Left lung (tissue), 4 donors: ENCODE measurements at regions not wholly inside any gene's neighbourhood (a gene's known extent, or its start where the extent isn't known, plus 50 kb on each side); places are given as distances from the start of the nearest gene placed in this dataset.

Experiments used
- ATAC-seq: fragments of 200-7000 bp; cut with Tn5 transposase; one replicate; pipeline ENCODE4 v1.9.1; 2020; ENCODE audit warnings: moderate library complexity
- DNase-seq, 4 donors: peaks; one replicate each; pipeline ENCODE4 v3.0.0-alpha.2; 2013 to 2020
- H3K27ac ChIP-seq, 2 donors: fragments of 200-600 bp; sonication (generic) in 1 of 2; one replicate each; pipeline versions ENCODE4 v1.5.0 to v1.8.0; 2020 to 2021
- H3K27me3 ChIP-seq, 2 donors: fragments of 200-600 bp; sonication (generic) in 1 of 2; one replicate each; pipeline versions ENCODE4 v1.5.0 to v1.8.0; 2020 to 2021
- H3K36me3 ChIP-seq, 2 donors: fragments of 200-600 bp; sonication (generic) in 1 of 2; one replicate each; pipeline versions ENCODE4 v1.5.0 to v1.8.0; 2020 to 2021
- H3K4me1 ChIP-seq, 2 donors: fragments of 200-600 bp; one replicate each; pipeline ENCODE4 v1.8.0; 2021
- H3K4me3 ChIP-seq, 2 donors: fragments of 200-600 bp; sonication (generic) in 1 of 2; one replicate each; pipeline versions ENCODE4 v1.5.0 to v1.8.0; 2020 to 2021; ENCODE audit warnings: mild to moderate bottlenecking in 1 of 2
- H3K9me3 ChIP-seq, 2 donors: fragments of 200-600 bp; sonication (generic) in 1 of 2; one replicate each; pipeline versions ENCODE4 v1.5.0 to v1.8.0; 2020 to 2021
- CTCF ChIP-seq, 2 donors: fragments of 200-600 bp; sonication (generic) in 1 of 2; IDR thresholded peaks; one replicate each; pipeline versions ENCODE4 v1.5.0 to v1.8.0; 2021; ENCODE audit warnings: antibody characterized with exemption in 2 of 2
- intact Hi-C, 2 donors: fragments of 100-400 bp; cut with DNase I; formaldehyde crosslinking; loops; one replicate each; pipeline versions ENCODE4 v1.11.2 to v1.14.2; 2022
- donor health status: DM: no; HTN: yes; CAD: no.
- donor health status: DM: no; HTN: no; CAD: no.

- intact Hi-C loops, result no loop called here
- H3K4me1 ChIP-seq, result no peaks in the 10 kb centered on the region
- no peak overlapping the region for H3K4me3 ChIP-seq
- H3K27me3 ChIP-seq, result no peaks in the 10 kb centered on the region
- TF ChIP-seq CTCF (IDR thresholded peaks at IDR 0.05), result no peak
- no peaks in the 10 kb centered on the region for H3K9me3 ChIP-seq
- no peaks in the 10 kb centered on the region for H3K36me3 ChIP-seq
- H3K27ac ChIP-seq, result no peak overlapping the region
- ATAC-seq (no peak), DNase-seq (no peak)
Measured at GRCh38 chr4:14318671-14319070, 683.6 kb upstream of the CPEB2 start.

- Histone ChIP-seq H3K9me3 (peaks cover 0 to 9% of the 10 kb centered on the region in 2 donors), H3K27me3 (no peaks in the 10 kb centered on the region), H3K27ac (no peak overlapping the region), H3K4me1 (no peaks in the 10 kb centered on the region), H3K36me3 (no peaks in the 10 kb centered on the region), H3K4me3 (no peak overlapping the region)
- TF ChIP-seq CTCF (IDR thresholded peaks at IDR 0.05), result no peak
- intact Hi-C loops, result no loop called here
- ATAC-seq (no peak), DNase-seq (no peak)
Measured at GRCh38 chr4:14321723-14322122, 680.6 kb upstream of the CPEB2 start.

GRCh38 chr4:14323191-14323590 lies 679.1 kb upstream of the CPEB2 start:
- Histone ChIP-seq H3K4me1 (no peaks in the 10 kb centered on the region), H3K4me3 (no peak overlapping the region), H3K27ac (no peak overlapping the region), H3K9me3 (peaks cover 0 to 9% of the 10 kb centered on the region in 2 donors), H3K27me3 (no peaks in the 10 kb centered on the region), H3K36me3 (no peaks in the 10 kb centered on the region)
- intact Hi-C loops, result no loop called here
- no peak for DNase-seq
- no peak for ATAC-seq
- no peak for TF ChIP-seq CTCF (IDR thresholded peaks at IDR 0.05)

- DNase-seq (no peak), ATAC-seq (no peak)
- H3K4me1 ChIP-seq, result no peaks in the 10 kb centered on the region
- intact Hi-C loops, result no loop called here
- peaks cover 0 to 9% of the 10 kb centered on the region in 2 donors for H3K9me3 ChIP-seq
- no peaks in the 10 kb centered on the region for H3K36me3 ChIP-seq
- no peak overlapping the region for H3K4me3 ChIP-seq
- H3K27ac ChIP-seq, result no peak overlapping the region
- no peak for TF ChIP-seq CTCF (IDR thresholded peaks at IDR 0.05)
- H3K27me3 ChIP-seq, result no peaks in the 10 kb centered on the region
Measured at GRCh38 chr4:14329228-14329627, 673.1 kb upstream of the CPEB2 start.

GRCh38 chr4:14333616-14334015 lies 668.7 kb upstream of the CPEB2 start:
- H3K27ac ChIP-seq, result no peak overlapping the region
- H3K4me1 ChIP-seq, result no peaks in the 10 kb centered on the region
- no peaks in the 10 kb centered on the region for H3K27me3 ChIP-seq
- intact Hi-C loops, result no loop called here
- ATAC-seq, result no peak
- no peak for TF ChIP-seq CTCF (IDR thresholded peaks at IDR 0.05)
- H3K9me3 ChIP-seq, result no peaks in the 10 kb centered on the region
- H3K4me3 ChIP-seq, result no peak overlapping the region
- no peaks in the 10 kb centered on the region for H3K36me3 ChIP-seq
- DNase-seq, result no peak
